Endothelial cell of umbilical vein (primary cell): ENCODE measurements at regions not wholly inside any gene's neighbourhood (a gene's known extent, or its start where the extent isn't known, plus 50 kb on each side); places are given as distances from the start of the nearest gene placed in this dataset.

Experiments used
- EZH2 ChIP-seq: IDR thresholded peaks from 2 replicates; pipeline ENCODE4 v1.6.1; 2012; ENCODE audit warnings: borderline replicate concordance, low read depth, mild to moderate bottlenecking, moderate library complexity, low read length, inconsistent platforms; ENCODE audit not compliant: severe bottlenecking
- FOS ChIP-seq: IDR thresholded peaks from 2 replicates; pipeline ENCODE4 v1.6.1; 2011; ENCODE audit warnings: mild to moderate bottlenecking, low read length, moderate library complexity, borderline replicate concordance; ENCODE audit not compliant: insufficient read depth
- POLR2A ChIP-seq: IDR thresholded peaks from 2 replicates; pipeline ENCODE4 v1.6.1; 2012; ENCODE audit warnings: low read depth, mild to moderate bottlenecking, control low read depth, low read length
- TF ChIP-seq, protein P1 (sequence below), 2 donors: IDR thresholded peaks; 1 replicate in 1 of 2; 2 replicates in 1 of 2; pipeline ENCODE4 v1.5.1; 2011; ENCODE audit warnings: low read length in 2 of 2, mild to moderate bottlenecking in 2 of 2, moderate library complexity in 2 of 2, control low read depth in 1 of 2, inconsistent platforms in 1 of 2, low read depth in 1 of 2; ENCODE audit not compliant: insufficient read depth in 1 of 2; ENCODE audit errors: extremely low read depth in 1 of 2
- TF ChIP-seq, protein P2 (sequence below): IDR thresholded peaks from 2 replicates; pipeline ENCODE4 v1.6.1; 2011; ENCODE audit not compliant: insufficient read depth, insufficient read length

DNA sequence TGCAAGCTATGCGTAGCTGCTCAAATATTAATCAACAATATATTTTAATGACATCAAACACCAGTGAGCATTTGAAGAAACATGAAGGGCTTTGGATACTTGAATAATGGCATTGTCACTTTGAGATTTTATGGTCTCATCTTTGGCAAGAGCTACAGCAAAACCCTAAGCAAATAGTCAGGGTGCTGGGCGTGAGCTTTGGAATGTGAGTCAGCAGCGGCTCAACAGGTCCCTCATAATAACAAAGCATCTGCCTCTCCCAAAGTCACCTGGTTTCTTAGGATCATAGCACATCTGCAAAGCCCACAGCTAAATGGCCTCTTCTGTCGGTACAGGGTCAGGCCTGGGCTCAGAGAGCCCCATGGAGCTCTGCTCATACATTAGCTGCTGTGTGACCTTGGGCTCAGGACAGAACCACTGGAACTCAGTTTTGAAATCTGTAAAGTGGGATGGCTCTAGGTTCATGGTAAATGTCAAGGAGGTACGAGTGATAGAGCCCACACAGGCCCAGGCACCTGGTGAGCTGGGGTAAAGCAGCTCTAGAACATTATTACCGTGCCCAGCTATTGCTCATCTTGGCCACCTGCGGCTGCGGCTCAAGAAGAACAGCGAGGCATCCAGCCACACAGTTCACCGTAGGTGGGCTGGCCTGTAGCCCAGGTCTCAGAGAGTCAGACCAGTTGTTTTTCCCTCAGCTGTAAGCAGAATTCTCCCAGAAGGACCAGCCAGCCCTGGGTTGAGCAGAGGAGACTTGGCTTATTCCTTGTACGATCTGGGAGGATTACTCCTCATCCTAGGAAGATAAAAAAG is 544.5 kb upstream of the CDH11 start:
- TF ChIP-seq, protein P1, sequence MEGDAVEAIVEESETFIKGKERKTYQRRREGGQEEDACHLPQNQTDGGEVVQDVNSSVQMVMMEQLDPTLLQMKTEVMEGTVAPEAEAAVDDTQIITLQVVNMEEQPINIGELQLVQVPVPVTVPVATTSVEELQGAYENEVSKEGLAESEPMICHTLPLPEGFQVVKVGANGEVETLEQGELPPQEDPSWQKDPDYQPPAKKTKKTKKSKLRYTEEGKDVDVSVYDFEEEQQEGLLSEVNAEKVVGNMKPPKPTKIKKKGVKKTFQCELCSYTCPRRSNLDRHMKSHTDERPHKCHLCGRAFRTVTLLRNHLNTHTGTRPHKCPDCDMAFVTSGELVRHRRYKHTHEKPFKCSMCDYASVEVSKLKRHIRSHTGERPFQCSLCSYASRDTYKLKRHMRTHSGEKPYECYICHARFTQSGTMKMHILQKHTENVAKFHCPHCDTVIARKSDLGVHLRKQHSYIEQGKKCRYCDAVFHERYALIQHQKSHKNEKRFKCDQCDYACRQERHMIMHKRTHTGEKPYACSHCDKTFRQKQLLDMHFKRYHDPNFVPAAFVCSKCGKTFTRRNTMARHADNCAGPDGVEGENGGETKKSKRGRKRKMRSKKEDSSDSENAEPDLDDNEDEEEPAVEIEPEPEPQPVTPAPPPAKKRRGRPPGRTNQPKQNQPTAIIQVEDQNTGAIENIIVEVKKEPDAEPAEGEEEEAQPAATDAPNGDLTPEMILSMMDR (IDR thresholded peaks at IDR 0.05; ENCODE audit: extremely low read depth in 1 of 2, insufficient read depth in 1 of 2, low read depth in 1 of 2, low read length in 2 of 2): no peak
- TF ChIP-seq, protein P2, sequence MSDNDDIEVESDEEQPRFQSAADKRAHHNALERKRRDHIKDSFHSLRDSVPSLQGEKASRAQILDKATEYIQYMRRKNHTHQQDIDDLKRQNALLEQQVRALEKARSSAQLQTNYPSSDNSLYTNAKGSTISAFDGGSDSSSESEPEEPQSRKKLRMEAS: no peak
- TF ChIP-seq POLR2A (no peak), EZH2 (no peak), FOS (no peak)
